ENCODE measurements at regions not wholly inside any gene's neighbourhood (a gene's known extent, or its start where the extent isn't known, plus 50 kb on each side); places are given as distances from the start of the nearest gene placed in this dataset.

DNA sequence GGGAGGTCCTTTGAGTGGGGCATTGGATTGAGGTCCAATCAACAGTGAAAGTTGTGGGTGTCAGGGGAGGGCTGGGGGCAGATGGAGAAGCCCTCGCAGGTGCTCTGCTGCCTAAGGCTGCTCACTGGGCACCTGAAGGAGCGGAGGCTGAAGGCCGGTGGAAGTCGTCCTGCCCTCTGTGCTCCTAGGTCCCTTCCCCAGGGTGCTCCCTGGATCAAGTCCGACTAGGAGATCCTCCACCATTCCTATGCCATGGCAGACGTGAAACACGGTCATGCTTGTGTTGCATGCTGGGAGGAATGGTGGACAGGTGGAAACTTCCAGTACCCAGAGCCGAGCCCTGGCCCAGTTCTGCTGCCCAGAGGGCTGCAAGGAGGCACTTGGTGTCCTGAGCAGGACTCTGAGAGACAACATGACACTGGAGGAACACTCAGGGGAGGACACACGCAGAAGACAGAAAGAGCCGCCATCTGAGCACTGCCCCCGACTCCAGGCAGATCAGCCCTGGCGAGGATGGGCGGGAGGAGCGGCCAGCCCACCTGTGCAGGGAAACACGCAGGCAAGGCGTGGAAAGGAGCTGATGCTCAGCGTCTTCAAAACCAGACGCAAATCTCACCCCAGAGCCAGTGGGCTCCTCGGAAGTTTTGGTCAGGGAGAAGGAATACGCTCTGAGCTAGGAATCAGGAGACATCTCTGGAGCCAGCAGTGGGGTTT is 786.8 kb downstream of the BRD1 start:
- no peak for FAIRE-seq
- no peaks in the 10 kb centered on the region for H3K79me2 ChIP-seq (ENCODE audit: insufficient read depth, low read length)
- no peak for ATAC-seq
- H4K20me1 ChIP-seq (ENCODE audit: insufficient read depth, low read length), result no peaks in the 10 kb centered on the region
- TF ChIP-seq NR3C1 (CRISPR knock-in tag; IDR thresholded peaks at IDR 0.05) (no peak), ZNF264 (CRISPR knock-in tag; IDR thresholded peaks at IDR 0.05) (no peak)
- peaks cover 12% of the 10 kb centered on the region for H3K4me1 ChIP-seq (ENCODE audit: insufficient read depth, low read length)
- DNase-seq (ENCODE audit: low spot score), result no peak
- H3K9ac ChIP-seq (ENCODE audit: insufficient read depth, low read depth, low read length), result no peak overlapping the region
- H3K4me2 ChIP-seq (ENCODE audit: low read depth, low read length), result no peak overlapping the region
- no peaks in the 10 kb centered on the region for H3K36me3 ChIP-seq (replicated peaks in 1 of 2; ENCODE audit: control insufficient read depth in 1 of 2, insufficient read depth in 2 of 2, low read length in 2 of 2)
- intact Hi-C loops (cut with micrococcal nuclease; ENCODE audit: unreplicated experiment) (no loop called here), in situ Hi-C loops (cut with HindIII; ENCODE audit: extremely low pct_ligation_motif_present, low pct_unique_long_range_greater_than_20kb) (loop anchor here (5.0 kb wide), 1 partner anchor 266 kb away; no protein-coding TSS in a partner anchor)
- no peak overlapping the region for H3K4me3 ChIP-seq (replicated peaks in 1 of 3; ENCODE audit: insufficient read depth in 1 of 3, low read depth in 2 of 3, low read length in 3 of 3)
- peaks cover 8 to 65% of the 10 kb centered on the region in 2 experiments for H3K27me3 ChIP-seq (ENCODE audit: control insufficient read depth in 1 of 2, insufficient read depth in 2 of 2, low read length in 2 of 2)
- CTCF ChIA-PET (ENCODE audit: low intra/inter-chr PET ratio, low total read pairs), result no interaction called here
- POLR2A ChIA-PET, result no interaction called here
- WGBS (ENCODE audit: low lambda C conversion rate), result 71% methylated on average over 10 of the region's 20 CpGs
- no TSS peak for BruUV-seq (replicated peaks)
- H3K9me3 ChIP-seq (ENCODE audit: low read length), result no peaks in the 10 kb centered on the region
- no peak overlapping the region for H3K27ac ChIP-seq (ENCODE audit: extremely low read length, insufficient read depth, low read length)
- no peak overlapping the region for H2AFZ ChIP-seq (ENCODE audit: low read length)

DNA sequence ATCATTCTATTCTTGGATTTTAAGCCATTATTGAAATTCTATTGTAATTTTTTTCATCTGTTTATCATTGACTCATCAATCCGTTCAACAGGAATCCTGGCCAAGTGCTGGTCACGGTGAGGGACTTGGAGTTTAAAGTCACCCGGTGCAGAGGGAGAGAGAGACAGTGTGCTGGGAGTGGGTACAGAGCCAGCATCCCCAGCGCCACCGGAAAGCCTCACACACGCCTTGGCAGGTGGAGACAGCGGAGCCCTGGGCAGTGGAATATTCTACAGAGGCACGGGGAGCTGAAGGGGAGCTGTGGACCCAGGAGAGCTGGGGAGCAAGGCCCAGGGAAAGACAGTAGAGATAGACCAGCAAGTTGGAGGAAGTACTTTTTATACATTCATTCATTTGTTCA is 787.6 kb downstream of the BRD1 start:
- H3K9me3 ChIP-seq (ENCODE audit: low read length), result no peaks in the 10 kb centered on the region
- H3K4me3 ChIP-seq (replicated peaks in 1 of 3; ENCODE audit: insufficient read depth in 1 of 3, low read depth in 2 of 3, low read length in 3 of 3), result no peak overlapping the region
- H3K27me3 ChIP-seq (ENCODE audit: control insufficient read depth in 1 of 2, insufficient read depth in 2 of 2, low read length in 2 of 2), result peaks cover 8 to 57% of the 10 kb centered on the region in 2 experiments
- intact Hi-C loops (cut with micrococcal nuclease; ENCODE audit: unreplicated experiment), result no loop called here
- no peak for DNase-seq (ENCODE audit: low spot score)
- POLR2A ChIA-PET, result no interaction called here
- peaks cover 12% of the 10 kb centered on the region for H3K4me1 ChIP-seq (ENCODE audit: insufficient read depth, low read length)
- CTCF ChIA-PET (ENCODE audit: low intra/inter-chr PET ratio, low total read pairs), result no interaction called here
- in situ Hi-C loops (cut with HindIII; ENCODE audit: extremely low pct_ligation_motif_present, low pct_unique_long_range_greater_than_20kb), result loop anchor here (5.0 kb wide), 1 partner anchor 267 kb away; no protein-coding TSS in a partner anchor
- H3K79me2 ChIP-seq (ENCODE audit: insufficient read depth, low read length), result no peaks in the 10 kb centered on the region
- no peak overlapping the region for H3K4me2 ChIP-seq (ENCODE audit: low read depth, low read length)
- no peak overlapping the region for H3K9ac ChIP-seq (ENCODE audit: insufficient read depth, low read depth, low read length)
- BruUV-seq (replicated peaks), result no TSS peak
- TF ChIP-seq RFXANK (CRISPR knock-in tag; IDR thresholded peaks at IDR 0.05) (no peak), NCOA1 (CRISPR knock-in tag; IDR thresholded peaks at IDR 0.05) (no peak), ZNF296 (CRISPR knock-in tag; conservative IDR thresholded peaks at IDR 0.05) (no peak), ZSCAN25 (CRISPR knock-in tag; IDR thresholded peaks at IDR 0.05) (no peak)
- TF ChIP-seq, protein P1, sequence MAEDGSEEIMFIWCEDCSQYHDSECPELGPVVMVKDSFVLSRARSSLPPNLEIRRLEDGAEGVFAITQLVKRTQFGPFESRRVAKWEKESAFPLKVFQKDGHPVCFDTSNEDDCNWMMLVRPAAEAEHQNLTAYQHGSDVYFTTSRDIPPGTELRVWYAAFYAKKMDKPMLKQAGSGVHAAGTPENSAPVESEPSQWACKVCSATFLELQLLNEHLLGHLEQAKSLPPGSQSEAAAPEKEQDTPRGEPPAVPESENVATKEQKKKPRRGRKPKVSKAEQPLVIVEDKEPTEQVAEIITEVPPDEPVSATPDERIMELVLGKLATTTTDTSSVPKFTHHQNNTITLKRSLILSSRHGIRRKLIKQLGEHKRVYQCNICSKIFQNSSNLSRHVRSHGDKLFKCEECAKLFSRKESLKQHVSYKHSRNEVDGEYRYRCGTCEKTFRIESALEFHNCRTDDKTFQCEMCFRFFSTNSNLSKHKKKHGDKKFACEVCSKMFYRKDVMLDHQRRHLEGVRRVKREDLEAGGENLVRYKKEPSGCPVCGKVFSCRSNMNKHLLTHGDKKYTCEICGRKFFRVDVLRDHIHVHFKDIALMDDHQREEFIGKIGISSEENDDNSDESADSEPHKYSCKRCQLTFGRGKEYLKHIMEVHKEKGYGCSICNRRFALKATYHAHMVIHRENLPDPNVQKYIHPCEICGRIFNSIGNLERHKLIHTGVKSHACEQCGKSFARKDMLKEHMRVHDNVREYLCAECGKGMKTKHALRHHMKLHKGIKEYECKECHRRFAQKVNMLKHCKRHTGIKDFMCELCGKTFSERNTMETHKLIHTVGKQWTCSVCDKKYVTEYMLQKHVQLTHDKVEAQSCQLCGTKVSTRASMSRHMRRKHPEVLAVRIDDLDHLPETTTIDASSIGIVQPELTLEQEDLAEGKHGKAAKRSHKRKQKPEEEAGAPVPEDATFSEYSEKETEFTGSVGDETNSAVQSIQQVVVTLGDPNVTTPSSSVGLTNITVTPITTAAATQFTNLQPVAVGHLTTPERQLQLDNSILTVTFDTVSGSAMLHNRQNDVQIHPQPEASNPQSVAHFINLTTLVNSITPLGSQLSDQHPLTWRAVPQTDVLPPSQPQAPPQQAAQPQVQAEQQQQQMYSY (CRISPR knock-in tag; IDR thresholded peaks at IDR 0.05), result no peak
- ATAC-seq, result no peak
- WGBS (ENCODE audit: low lambda C conversion rate), result 41% methylated on average over 8 of the region's 8 CpGs
- no peaks in the 10 kb centered on the region for H4K20me1 ChIP-seq (ENCODE audit: insufficient read depth, low read length)
- no peak overlapping the region for H2AFZ ChIP-seq (ENCODE audit: low read length)
- no peak overlapping the region for H3K27ac ChIP-seq (ENCODE audit: extremely low read length, insufficient read depth, low read length)
- no peak for FAIRE-seq
- no peaks in the 10 kb centered on the region for H3K36me3 ChIP-seq (replicated peaks in 1 of 2; ENCODE audit: control insufficient read depth in 1 of 2, insufficient read depth in 2 of 2, low read length in 2 of 2)

Data from HepG2 (cell line).